OCI-LY7 (cell line): ENCODE measurements at regions not wholly inside any gene's neighbourhood (a gene's known extent, or its start where the extent isn't known, plus 50 kb on each side); places are given as distances from the start of the nearest gene placed in this dataset.

Experiments
- BruUV-seq: library from RNA; stranded (reverse); fragments of 400-500 nt; replicated peaks from 2 replicates; lab custom pipeline; 2021; lab: Mats Ljungman, UMichigan
- CTCF ChIA-PET: fragments of 300-600 bp; sonication (Branson Sonifier 250); formaldehyde crosslinking; loops from one replicate; lab custom pipeline; 2022; ENCODE audit warnings: antibody characterized with exemption; ENCODE audit not compliant: unreplicated experiment; lab: Charles Lee
- POLR2A ChIA-PET: fragments of 300-600 bp; sonication (Branson Sonifier 250); formaldehyde crosslinking; loops from one replicate; lab custom pipeline; 2022; ENCODE audit warnings: antibody characterized with exemption; lab: Charles Lee
- DNase-seq: peaks from one replicate; pipeline ENCODE4 v3.0.0-alpha.2; 2015; ENCODE audit warnings: low spot score
- H2AFZ ChIP-seq: fragments of 200-600 bp; sonication (generic), shearing (Covaris generic); 2 replicates; pipeline ENCODE4 v1.6.1; 2014; ENCODE audit warnings: mild to moderate bottlenecking, antibody characterized with exemption, low read length, moderate library complexity
- H3K27ac ChIP-seq: fragments of 200-600 bp; sonication (generic); 2 replicates; pipeline ENCODE4 v1.5.1; 2014; ENCODE audit warnings: mixed run types, low read depth, mild to moderate bottlenecking, moderate library complexity, low read length, inconsistent platforms; ENCODE audit not compliant: poor library complexity, severe bottlenecking
- H3K36me3 ChIP-seq: fragments of 200-600 bp; sonication (generic); 2 replicates; pipeline ENCODE4 v1.6.1; 2014; ENCODE audit warnings: mild to moderate bottlenecking, antibody characterized with exemption, low read length, moderate library complexity, mixed read lengths; ENCODE audit not compliant: insufficient read depth
- H3K4me1 ChIP-seq: fragments of 200-600 bp; sonication (generic); 2 replicates; pipeline ENCODE4 v1.5.1; 2014; ENCODE audit warnings: mild to moderate bottlenecking, low read length; ENCODE audit not compliant: insufficient read depth, poor library complexity, severe bottlenecking
- H3K4me2 ChIP-seq: fragments of 200-600 bp; sonication (generic); 2 replicates; pipeline ENCODE4 v1.6.1; 2014; ENCODE audit warnings: mild to moderate bottlenecking, low read length
- H3K4me3 ChIP-seq: fragments of 200-600 bp; sonication (generic); 2 replicates; pipeline ENCODE4 v1.5.1; 2014; ENCODE audit warnings: mild to moderate bottlenecking, low read depth, low read length; ENCODE audit not compliant: poor library complexity, severe bottlenecking
- H3K79me2 ChIP-seq: fragments of 200-600 bp; sonication (generic); 2 replicates; pipeline ENCODE4 v1.6.1; 2016; ENCODE audit warnings: low read depth, mild to moderate bottlenecking, low read length, moderate library complexity, mixed read lengths; ENCODE audit not compliant: insufficient read depth
- H3K9me2 ChIP-seq: fragments of 200-600 bp; sonication (generic); 2 replicates; pipeline ENCODE4 v1.6.1; 2016; ENCODE audit warnings: mild to moderate bottlenecking, low read length, mixed read lengths; ENCODE audit not compliant: insufficient read depth
- H3K9me3 ChIP-seq: fragments of 200-600 bp; sonication (generic); 2 replicates; pipeline ENCODE4 v1.6.1; 2014; ENCODE audit warnings: mild to moderate bottlenecking, mixed run types, low read length, mixed read lengths
- H4K20me1 ChIP-seq: fragments of 200-600 bp; sonication (generic); 2 replicates; pipeline ENCODE4 v1.6.1; 2014; ENCODE audit warnings: mild to moderate bottlenecking, antibody characterized with exemption, low read length, moderate library complexity, mixed read lengths; ENCODE audit not compliant: insufficient read depth
- EZH2phosphoT487 ChIP-seq: fragments of 200-600 bp; sonication (generic); IDR thresholded peaks from 2 replicates; pipeline ENCODE4 v1.6.1; 2018; ENCODE audit warnings: low read depth, borderline replicate concordance, mild to moderate bottlenecking, mixed run types, antibody characterized with exemption, low read length, moderate library complexity, mixed read lengths
- intact Hi-C: fragments of 100-400 bp; cut with micrococcal nuclease; formaldehyde crosslinking; loops from one replicate; pipeline ENCODE4 v1.10.0; 2022; ENCODE audit not compliant: unreplicated experiment
- TF ChIP-seq, protein P1 (sequence below): fragments of 200-600 bp; sonication (generic); conservative IDR thresholded peaks from 2 replicates; pipeline ENCODE4 v1.5.1; 2014; ENCODE audit warnings: mild to moderate bottlenecking, antibody characterized with exemption, low read length, moderate library complexity, mixed read lengths

DNA sequence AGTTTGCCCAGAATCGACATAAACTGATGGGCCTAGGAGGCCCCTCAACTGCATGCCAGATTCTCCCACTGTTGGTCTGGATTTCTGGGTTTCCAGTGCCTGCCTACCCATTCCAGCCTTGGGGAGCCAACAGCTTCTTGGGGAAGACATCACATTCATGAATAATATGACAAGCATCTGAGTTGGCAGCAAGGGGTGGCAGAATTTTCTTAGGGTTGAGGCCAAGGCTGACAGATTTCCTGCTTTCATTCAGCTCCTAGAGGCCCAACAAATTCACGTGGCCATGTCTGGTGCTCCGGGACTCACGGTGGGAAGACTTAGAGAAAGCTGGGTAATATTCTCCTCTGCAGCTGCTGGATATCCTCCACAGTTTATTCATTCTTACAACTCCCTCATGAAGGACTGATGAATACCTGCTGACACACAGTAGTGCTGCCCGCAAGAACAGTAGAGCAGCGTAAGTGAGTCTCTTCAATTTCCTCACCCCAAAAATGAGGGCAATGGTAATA lies 305.0 kb upstream of the TNC start:
- no peak for DNase-seq
- Histone ChIP-seq H2AFZ (no peak overlapping the region), H3K4me1 (no peaks in the 10 kb centered on the region), H3K4me3 (no peak overlapping the region), H3K9me3 (no peaks in the 10 kb centered on the region), H4K20me1 (no peaks in the 10 kb centered on the region), H3K4me2 (no peak overlapping the region), H3K9me2 (no peaks in the 10 kb centered on the region), H3K79me2 (no peaks in the 10 kb centered on the region), H3K36me3 (no peaks in the 10 kb centered on the region), H3K27ac (no peak overlapping the region)
- ChIA-PET CTCF (no interaction called here), POLR2A (no interaction called here)
- intact Hi-C loops: no loop called here
- BruUV-seq: no TSS peak
- no peak for TF ChIP-seq EZH2phosphoT487
- TF ChIP-seq, protein P1, sequence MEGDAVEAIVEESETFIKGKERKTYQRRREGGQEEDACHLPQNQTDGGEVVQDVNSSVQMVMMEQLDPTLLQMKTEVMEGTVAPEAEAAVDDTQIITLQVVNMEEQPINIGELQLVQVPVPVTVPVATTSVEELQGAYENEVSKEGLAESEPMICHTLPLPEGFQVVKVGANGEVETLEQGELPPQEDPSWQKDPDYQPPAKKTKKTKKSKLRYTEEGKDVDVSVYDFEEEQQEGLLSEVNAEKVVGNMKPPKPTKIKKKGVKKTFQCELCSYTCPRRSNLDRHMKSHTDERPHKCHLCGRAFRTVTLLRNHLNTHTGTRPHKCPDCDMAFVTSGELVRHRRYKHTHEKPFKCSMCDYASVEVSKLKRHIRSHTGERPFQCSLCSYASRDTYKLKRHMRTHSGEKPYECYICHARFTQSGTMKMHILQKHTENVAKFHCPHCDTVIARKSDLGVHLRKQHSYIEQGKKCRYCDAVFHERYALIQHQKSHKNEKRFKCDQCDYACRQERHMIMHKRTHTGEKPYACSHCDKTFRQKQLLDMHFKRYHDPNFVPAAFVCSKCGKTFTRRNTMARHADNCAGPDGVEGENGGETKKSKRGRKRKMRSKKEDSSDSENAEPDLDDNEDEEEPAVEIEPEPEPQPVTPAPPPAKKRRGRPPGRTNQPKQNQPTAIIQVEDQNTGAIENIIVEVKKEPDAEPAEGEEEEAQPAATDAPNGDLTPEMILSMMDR: no peak

- DNase-seq: no peak
- no peaks in the 10 kb centered on the region for H3K9me3 ChIP-seq
- no TSS peak for BruUV-seq
- H3K79me2 ChIP-seq: no peaks in the 10 kb centered on the region
- H2AFZ ChIP-seq: no peak overlapping the region
- no peak overlapping the region for H3K4me2 ChIP-seq
- H3K4me3 ChIP-seq: no peak overlapping the region
- no peaks in the 10 kb centered on the region for H3K9me2 ChIP-seq
- intact Hi-C loops: no loop called here
- no peak overlapping the region for H3K27ac ChIP-seq
- TF ChIP-seq, protein P1: no peak
- ChIA-PET CTCF (no interaction called here), POLR2A (no interaction called here)
- H4K20me1 ChIP-seq: no peaks in the 10 kb centered on the region
- H3K4me1 ChIP-seq: no peaks in the 10 kb centered on the region
- H3K36me3 ChIP-seq: no peaks in the 10 kb centered on the region
These were observed 305.7 kb upstream of the TNC start for GRCh38 chr9:115423646-115424045.

DNA sequence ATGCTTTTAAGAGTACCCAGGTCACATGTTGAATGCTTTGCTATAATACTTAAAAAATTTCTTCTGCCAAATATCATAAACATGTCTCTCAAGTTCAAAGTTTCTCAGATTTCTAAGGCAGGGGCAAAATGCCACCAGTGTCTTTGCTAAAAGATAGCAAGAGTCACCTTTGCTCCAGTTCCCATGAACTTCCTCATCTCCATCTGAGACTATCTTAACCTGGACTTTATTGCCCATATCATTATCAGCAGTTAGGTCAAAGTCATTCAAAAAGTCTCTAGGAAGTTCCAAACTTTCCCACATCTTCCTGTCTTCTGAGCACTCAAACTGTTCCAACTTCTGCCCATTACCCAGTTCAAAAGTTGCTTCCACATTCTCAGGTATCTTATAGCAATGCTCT lies 307.6 kb upstream of the TNC start:
- H3K4me2 ChIP-seq: no peak overlapping the region

More for the DNA sequence above, 307.6 kb upstream of the TNC start:
- H3K4me1 ChIP-seq: no peaks in the 10 kb centered on the region
- no peak overlapping the region for H3K4me3 ChIP-seq
- TF ChIP-seq EZH2phosphoT487: no peak
- no peaks in the 10 kb centered on the region for H4K20me1 ChIP-seq
- no TSS peak for BruUV-seq
- H3K36me3 ChIP-seq: no peaks in the 10 kb centered on the region
- no peak overlapping the region for H3K27ac ChIP-seq
- H3K9me2 ChIP-seq: no peaks in the 10 kb centered on the region
- no peak for DNase-seq
- ChIA-PET POLR2A (no interaction called here), CTCF (no interaction called here)
- H3K79me2 ChIP-seq: no peaks in the 10 kb centered on the region
- no peaks in the 10 kb centered on the region for H3K9me3 ChIP-seq
- intact Hi-C loops: no loop called here
- no peak overlapping the region for H2AFZ ChIP-seq
